GM12865 (cell line): ENCODE measurements at regions not wholly inside any gene's neighbourhood (a gene's known extent, or its start where the extent isn't known, plus 50 kb on each side); places are given as distances from the start of the nearest gene placed in this dataset.

Experiments
- DNase-seq: peaks from one replicate; pipeline ENCODE4 v3.0.0; 2010; ENCODE audit warnings: low read depth
- H3K4me3 ChIP-seq: 2 replicates; pipeline ENCODE4 v1.5.1; 2011; ENCODE audit warnings: mild to moderate bottlenecking, low read depth, low read length, control low read depth
- CTCF ChIP-seq: IDR thresholded peaks from 2 replicates; pipeline ENCODE4 v1.5.1; 2011; ENCODE audit warnings: low read length, control low read depth, low read depth, inconsistent platforms; ENCODE audit not compliant: insufficient read depth; ENCODE audit errors: missing control alignments

- no peak overlapping the region for H3K4me3 ChIP-seq
- TF ChIP-seq CTCF, result no peak
- no peak for DNase-seq
Measured at GRCh38 chrX:8284131-8284530, 113.1 kb upstream of the VCX2 start.

GRCh38 chrX:8288590-8288989, 117.5 kb upstream of the VCX2 start:
- H3K4me3 ChIP-seq, result no peak overlapping the region
- DNase-seq, result no peak
- TF ChIP-seq CTCF, result no peak

GRCh38 chrX:8289523-8289922, 118.5 kb upstream of the VCX2 start:
- TF ChIP-seq CTCF, result no peak
- no peak overlapping the region for H3K4me3 ChIP-seq
- DNase-seq, result no peak

- no peak for DNase-seq
- no peak for TF ChIP-seq CTCF
- H3K4me3 ChIP-seq, result no peak overlapping the region
Measured at GRCh38 chrX:8297766-8298165, 126.7 kb upstream of the VCX2 start.

GRCh38 chrX:8304668-8305067, 133.6 kb upstream of the VCX2 start:
- H3K4me3 ChIP-seq, result no peak overlapping the region
- DNase-seq, result no peak
- no peak for TF ChIP-seq CTCF

GRCh38 chrX:8305350-8305749, 134.3 kb upstream of the VCX2 start:
- DNase-seq, result no peak

More at GRCh38 chrX:8305350-8305749, 134.3 kb upstream of the VCX2 start:
- H3K4me3 ChIP-seq, result no peak overlapping the region
- TF ChIP-seq CTCF, result no peak
